Kidney epithelial cell (primary cell): ENCODE measurements at regions not wholly inside any gene's neighbourhood (a gene's known extent, or its start where the extent isn't known, plus 50 kb on each side); places are given as distances from the start of the nearest gene placed in this dataset.

Experiments
- DNase-seq: peaks from one replicate; pipeline ENCODE4 v3.0.0-alpha.2; 2010; ENCODE audit warnings: low read depth
- H3K27me3 ChIP-seq: 2 replicates; pipeline ENCODE4 v1.6.0; 2011; ENCODE audit warnings: low read length; ENCODE audit not compliant: control insufficient read depth, insufficient read depth
- H3K36me3 ChIP-seq: 2 replicates; pipeline ENCODE4 v1.5.1; 2011; ENCODE audit warnings: low read length; ENCODE audit not compliant: control insufficient read depth, insufficient read depth
- H3K4me3 ChIP-seq: 2 replicates; pipeline ENCODE4 v1.5.1; 2011; ENCODE audit warnings: low read depth, mild to moderate bottlenecking, control low read depth, low read length
- CTCF ChIP-seq: IDR thresholded peaks from 2 replicates; pipeline ENCODE4 v1.5.1; 2011; ENCODE audit warnings: mild to moderate bottlenecking, moderate library complexity, low read length, control low read depth, inconsistent platforms; ENCODE audit not compliant: insufficient read depth, poor library complexity, severe bottlenecking

- H3K36me3 ChIP-seq, result no peaks in the 10 kb centered on the region
- H3K27me3 ChIP-seq, result no peaks in the 10 kb centered on the region
- H3K4me3 ChIP-seq, result no peak overlapping the region
- no peak for DNase-seq
- no peak for TF ChIP-seq CTCF
Observed at GRCh38 chr2:129654331-129654730, 325.1 kb upstream of the RAB6C start.

- no peak for TF ChIP-seq CTCF
- H3K4me3 ChIP-seq, result no peak overlapping the region
- H3K36me3 ChIP-seq, result no peaks in the 10 kb centered on the region
- H3K27me3 ChIP-seq, result no peaks in the 10 kb centered on the region
- DNase-seq, result no peak
Observed at GRCh38 chr2:129656081-129656598, 323.3 kb upstream of the RAB6C start.

- no peak overlapping the region for H3K4me3 ChIP-seq
- no peaks in the 10 kb centered on the region for H3K27me3 ChIP-seq
- H3K36me3 ChIP-seq, result no peaks in the 10 kb centered on the region
- no peak for TF ChIP-seq CTCF
- DNase-seq, result no peak
Observed at GRCh38 chr2:129658430-129658829, 321.0 kb upstream of the RAB6C start.

GRCh38 chr2:129661935-129662334, 317.5 kb upstream of the RAB6C start:
- H3K4me3 ChIP-seq, result no peak overlapping the region
- DNase-seq, result no peak
- H3K36me3 ChIP-seq, result no peaks in the 10 kb centered on the region
- TF ChIP-seq CTCF, result no peak
- no peaks in the 10 kb centered on the region for H3K27me3 ChIP-seq

GRCh38 chr2:129667577-129667976, 311.9 kb upstream of the RAB6C start:
- H3K36me3 ChIP-seq, result no peaks in the 10 kb centered on the region
- DNase-seq, result no peak
- no peaks in the 10 kb centered on the region for H3K27me3 ChIP-seq
- no peak overlapping the region for H3K4me3 ChIP-seq
- TF ChIP-seq CTCF, result no peak

- DNase-seq, result no peak
- Histone ChIP-seq H3K27me3 (no peaks in the 10 kb centered on the region), H3K36me3 (no peaks in the 10 kb centered on the region), H3K4me3 (no peak overlapping the region)
- TF ChIP-seq CTCF, result no peak
Observed at GRCh38 chr2:129672521-129672920, 306.9 kb upstream of the RAB6C start.
